Fibroblast of pulmonary artery (primary cell): ENCODE measurements at regions not wholly inside any gene's neighbourhood (a gene's known extent, or its start where the extent isn't known, plus 50 kb on each side); places are given as distances from the start of the nearest gene placed in this dataset.

ENCODE experiments used
- DNase-seq: peaks from one replicate; pipeline ENCODE4 v3.0.0-alpha.2; 2010; ENCODE audit warnings: low read depth
- H3K4me3 ChIP-seq: replicated peaks from 2 replicates; pipeline ENCODE4 v1.5.1; 2011; ENCODE audit warnings: low read depth, mild to moderate bottlenecking, control low read depth, low read length, moderate library complexity
- CTCF ChIP-seq: IDR thresholded peaks from 2 replicates; pipeline ENCODE4 v1.5.1; 2011; ENCODE audit warnings: mild to moderate bottlenecking, control low read depth, low read length, inconsistent platforms; ENCODE audit errors: missing control alignments

GRCh38 chr2:12588986-12589385 lies 127.8 kb upstream of the TRIB2 start:
- no peak for DNase-seq
- no peak overlapping the region for H3K4me3 ChIP-seq
- no peak for TF ChIP-seq CTCF

- no peak for DNase-seq
- no peak for TF ChIP-seq CTCF
- no peak overlapping the region for H3K4me3 ChIP-seq
Measured at GRCh38 chr2:12589802-12590320, 126.9 kb upstream of the TRIB2 start.

GRCh38 chr2:12592296-12592695 lies 124.4 kb upstream of the TRIB2 start:
- no peak for DNase-seq
- no peak for TF ChIP-seq CTCF

GRCh38 chr2:12594590-12594989 lies 122.1 kb upstream of the TRIB2 start:
- DNase-seq: no peak
- H3K4me3 ChIP-seq: no peak overlapping the region
- TF ChIP-seq CTCF: no peak

More at GRCh38 chr2:12592296-12592695, 124.4 kb upstream of the TRIB2 start:
- no peak overlapping the region for H3K4me3 ChIP-seq

- no peak overlapping the region for H3K4me3 ChIP-seq
- DNase-seq: no peak
- TF ChIP-seq CTCF: no peak
Measured at GRCh38 chr2:12596771-12597170, 120.0 kb upstream of the TRIB2 start.

DNA sequence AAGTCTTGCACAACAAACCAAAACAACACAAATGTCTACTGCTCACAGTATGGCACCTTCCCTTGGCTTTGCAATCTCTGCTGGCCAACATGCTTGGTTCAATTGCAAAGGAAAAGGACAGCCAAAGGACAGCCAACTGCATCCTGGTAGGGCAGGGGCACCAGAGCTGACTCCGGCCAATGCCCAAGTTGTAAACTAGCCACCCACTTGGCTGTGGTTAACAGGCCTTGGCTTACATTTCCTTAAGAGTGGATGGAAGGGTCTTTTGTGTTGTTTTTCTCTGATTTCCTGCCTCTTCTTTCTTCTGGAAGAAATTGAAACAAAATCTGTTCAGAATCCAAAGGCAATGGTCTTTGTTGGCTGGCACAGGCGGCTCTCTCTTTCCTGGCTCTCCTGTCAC lies 119.1 kb upstream of the TRIB2 start:
- DNase-seq: no peak

More for the DNA sequence above, 119.1 kb upstream of the TRIB2 start:
- H3K4me3 ChIP-seq: no peak overlapping the region
- TF ChIP-seq CTCF: no peak
